H1 (cell line): ENCODE measurements at regions not wholly inside any gene's neighbourhood (a gene's known extent, or its start where the extent isn't known, plus 50 kb on each side); places are given as distances from the start of the nearest gene placed in this dataset.

Experiments used
- ASH2L ChIP-seq: fragments of 200-600, 300-600 bp; sonication (generic); IDR thresholded peaks from one replicate; pipeline ENCODE4 v1.7.1; 2017; ENCODE audit warnings: low read length
- HDAC6 ChIP-seq: IDR thresholded peaks from one replicate; pipeline ENCODE4 v1.7.1; 2012; ENCODE audit warnings: low read depth, mild to moderate bottlenecking, inconsistent platforms, low read length, moderate library complexity
- USF2 ChIP-seq: IDR thresholded peaks from 2 replicates; pipeline ENCODE4 v1.6.1; 2011; ENCODE audit warnings: low read length, improper control_type of control experiment

DNA sequence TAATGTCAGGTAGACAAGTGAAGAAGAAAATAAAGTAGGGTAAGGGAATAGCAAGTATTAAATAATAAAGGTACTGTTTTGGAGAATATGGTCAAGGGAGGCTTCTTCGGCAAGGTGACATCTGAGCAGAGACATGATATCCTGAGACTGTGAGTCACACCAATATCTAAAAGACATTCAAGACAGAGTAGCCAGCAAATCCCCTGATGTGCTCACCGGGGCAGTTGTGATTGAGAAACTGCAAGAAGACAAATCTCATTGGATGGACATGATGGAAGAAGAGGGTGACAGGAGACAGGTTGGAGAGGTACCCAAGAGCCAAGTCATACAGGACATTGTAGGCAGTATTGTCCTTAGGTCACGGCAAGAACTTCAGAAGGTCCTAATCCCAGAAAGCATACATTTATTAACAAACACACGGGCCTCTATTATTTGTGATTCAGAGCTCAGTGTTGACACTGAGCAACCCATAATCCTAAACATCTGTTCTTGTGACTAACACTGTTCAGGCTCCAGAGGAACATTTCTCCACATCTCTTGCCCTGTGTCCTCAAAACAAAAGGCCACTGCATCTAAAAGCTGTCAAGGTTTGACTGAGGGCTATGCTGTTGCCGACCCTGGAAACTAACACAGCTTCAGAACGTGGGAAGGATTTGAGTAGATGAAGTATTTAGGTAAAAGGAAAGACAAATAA is 258.7 kb upstream of the CLINT1 start (continued):
- TF ChIP-seq USF2 (no peak), ASH2L (no peak), HDAC6 (no peak)
